ENCODE measurements at regions not wholly inside any gene's neighbourhood (a gene's known extent, or its start where the extent isn't known, plus 50 kb on each side); places are given as distances from the start of the nearest gene placed in this dataset.

GRCh38 chr5:53777864-53778618 is 217.6 kb downstream of the NDUFS4 start:
- no peak overlapping the region for H3K4me3 ChIP-seq (ENCODE audit: low read depth, low read length)
- H3K36me3 ChIP-seq (ENCODE audit: control insufficient read depth in 2 of 2, insufficient read depth in 1 of 2, low read length in 2 of 2) = no peaks in the 10 kb centered on the region
- H3K27ac ChIP-seq (ENCODE audit: extremely low read depth, low read depth, low read length) = no peak overlapping the region
- ChIA-PET CTCF (interaction anchor here (0.9 kb wide), 1 partner anchor 47 kb away, joined by 6 read pairs; no protein-coding TSS in a partner anchor), POLR2A (no interaction called here)
- H3K4me1 ChIP-seq (ENCODE audit: control insufficient read depth, insufficient read depth, low read length) = no peaks in the 10 kb centered on the region
- no peaks in the 10 kb centered on the region for H3K9me3 ChIP-seq (ENCODE audit: control insufficient read depth, insufficient read depth, low read depth, low read length)
- no peak for TF ChIP-seq ZNF174 (tag by site-specific recombination; IDR thresholded peaks at IDR 0.05)
- no peak for TF ChIP-seq ZNF544 (tag by site-specific recombination; IDR thresholded peaks at IDR 0.05)
- no peak for TF ChIP-seq ZNF561 (tag by site-specific recombination; IDR thresholded peaks at IDR 0.05; ENCODE audit: borderline replicate concordance)
- TF ChIP-seq ZNF777 (tag by site-specific recombination; IDR thresholded peaks at IDR 0.05; ENCODE audit: borderline replicate concordance) = no peak
- no peak for TF ChIP-seq ZNF449 (tag by site-specific recombination; IDR thresholded peaks at IDR 0.05)
- TF ChIP-seq PBX3 (CRISPR knock-in tag; IDR thresholded peaks at IDR 0.05) = no peak
- no peak for TF ChIP-seq ZNF223 (tag by site-specific recombination; IDR thresholded peaks at IDR 0.05)
- no peak for TF ChIP-seq ZNF626 (tag by site-specific recombination; IDR thresholded peaks at IDR 0.05)
- TF ChIP-seq ZNF335 (tag by site-specific recombination; conservative IDR thresholded peaks at IDR 0.05) = no peak
- no peak for TF ChIP-seq REPIN1 (tag by site-specific recombination; IDR thresholded peaks at IDR 0.05; ENCODE audit: low read depth)
- TF ChIP-seq ZNF747 (tag by site-specific recombination; IDR thresholded peaks at IDR 0.05) = no peak
- no peak for TF ChIP-seq ZNF274 (IDR thresholded peaks at IDR 0.05; ENCODE audit: low read length)
- no peak for TF ChIP-seq ZNF274 (tag by site-specific recombination; IDR thresholded peaks at IDR 0.05; ENCODE audit: borderline replicate concordance)
- TF ChIP-seq ZSCAN4 (tag by site-specific recombination; IDR thresholded peaks at IDR 0.05) = no peak
- no peak for TF ChIP-seq SCRT2 (tag by site-specific recombination; IDR thresholded peaks at IDR 0.05)
- TF ChIP-seq ZNF704 (tag by site-specific recombination; IDR thresholded peaks at IDR 0.05) = no peak
- no peak for TF ChIP-seq ZNF37A (tag by site-specific recombination; IDR thresholded peaks at IDR 0.05)

GRCh38 chr5:53779541-53779981 is 219.1 kb downstream of the NDUFS4 start:
- POLR2A ChIA-PET = no interaction called here
- TF ChIP-seq ZNF18 (tag by site-specific recombination; IDR thresholded peaks at IDR 0.05) (no peak), HOXD13 (CRISPR knock-in tag; IDR thresholded peaks at IDR 0.05; ENCODE audit: borderline replicate concordance) (no peak)
- no peak overlapping the region for H3K4me3 ChIP-seq (ENCODE audit: low read depth, low read length)
- CTCF ChIA-PET = no interaction called here
- H3K27ac ChIP-seq (ENCODE audit: extremely low read depth, low read depth, low read length) = no peak overlapping the region
- H3K9me3 ChIP-seq (ENCODE audit: control insufficient read depth, insufficient read depth, low read depth, low read length) = no peaks in the 10 kb centered on the region
- no peaks in the 10 kb centered on the region for H3K4me1 ChIP-seq (ENCODE audit: control insufficient read depth, insufficient read depth, low read length)
- H3K36me3 ChIP-seq (ENCODE audit: control insufficient read depth in 2 of 2, insufficient read depth in 1 of 2, low read length in 2 of 2) = no peaks in the 10 kb centered on the region

All from HEK293 (cell line).